Middle frontal gyrus (tissue), 1 donor: ENCODE measurements at regions not wholly inside any gene's neighbourhood (a gene's known extent, or its start where the extent isn't known, plus 50 kb on each side); places are given as distances from the start of the nearest gene placed in this dataset.
"Not testable (repeated sequence)": the region's sequence is repeated elsewhere in the genome, so short reads cannot be mapped to it uniquely, and the experiment has no call there.

ENCODE experiments used
- DNase-seq: peaks from one replicate; pipeline ENCODE4 v3.0.0-alpha.2; 2015; ENCODE audit warnings: low spot score; ENCODE audit errors: extremely low spot score

- not testable (repeated sequence) for DNase-seq
These were observed 169.6 kb upstream of the IRF2BP2 start for GRCh38 chr1:234779600-234779999.

GRCh38 chr1:234779160-234779538 lies 169.2 kb upstream of the IRF2BP2 start:
- DNase-seq: no peak

GRCh38 chr1:234778221-234779159 lies 168.5 kb upstream of the IRF2BP2 start:
- no peak for DNase-seq

GRCh38 chr1:234777856-234778220 lies 167.9 kb upstream of the IRF2BP2 start:
- DNase-seq: no peak

- no peak for DNase-seq
These were observed 167.2 kb upstream of the IRF2BP2 start for GRCh38 chr1:234776876-234777855.

GRCh38 chr1:234776256-234776875 lies 166.4 kb upstream of the IRF2BP2 start:
- no peak for DNase-seq

- no peak for DNase-seq
These were observed 165.7 kb upstream of the IRF2BP2 start for GRCh38 chr1:234775477-234776246.

- DNase-seq: no peak
These were observed 165.0 kb upstream of the IRF2BP2 start for GRCh38 chr1:234774971-234775370.

- no peak for DNase-seq
These were observed 164.1 kb upstream of the IRF2BP2 start for GRCh38 chr1:234773936-234774677.

- no peak for DNase-seq
These were observed 162.6 kb upstream of the IRF2BP2 start for GRCh38 chr1:234772345-234773147.

- no peak for DNase-seq
These were observed 161.8 kb upstream of the IRF2BP2 start for GRCh38 chr1:234771642-234772344.

- no peak for DNase-seq
These were observed 161.1 kb upstream of the IRF2BP2 start for GRCh38 chr1:234770924-234771540.

- no peak for DNase-seq
These were observed 160.2 kb upstream of the IRF2BP2 start for GRCh38 chr1:234769986-234770795.

GRCh38 chr1:234769284-234769985 lies 159.5 kb upstream of the IRF2BP2 start:
- DNase-seq: no peak

GRCh38 chr1:234768569-234769283 lies 158.7 kb upstream of the IRF2BP2 start:
- no peak for DNase-seq

- DNase-seq: no peak
These were observed 158.2 kb upstream of the IRF2BP2 start for GRCh38 chr1:234768171-234768568.
